ENCODE measurements at regions not wholly inside any gene's neighbourhood (a gene's known extent, or its start where the extent isn't known, plus 50 kb on each side); places are given as distances from the start of the nearest gene placed in this dataset.

- TF ChIP-seq CTCF (IDR thresholded peaks at IDR 0.05), result no peak
- no peak for TF ChIP-seq EP300 (IDR thresholded peaks at IDR 0.05)
Measured at GRCh38 chr5:96483878-96484277, 50.8 kb upstream of the PCSK1 start.

Data from ovary (tissue), 3 donors.